ENCODE measurements at regions not wholly inside any gene's neighbourhood (a gene's known extent, or its start where the extent isn't known, plus 50 kb on each side); places are given as distances from the start of the nearest gene placed in this dataset.
"Not testable (repeated sequence)": the region's sequence is repeated elsewhere in the genome, so short reads cannot be mapped to it uniquely, and the experiment has no call there.

- Mint-ChIP-seq H3K9me3 (ENCODE audit: unreplicated experiment) (no peaks in the 10 kb centered on the region), H3K36me3 (ENCODE audit: insufficient read depth, unreplicated experiment) (no peaks in the 10 kb centered on the region), H3K4me3 (ENCODE audit: unreplicated experiment) (no peak overlapping the region), H3K27me3 (ENCODE audit: insufficient read depth, unreplicated experiment) (peaks cover 77% of the 10 kb centered on the region), H3K4me1 (ENCODE audit: insufficient read depth, unreplicated experiment) (no peaks in the 10 kb centered on the region), H3K27ac (ENCODE audit: low read depth, unreplicated experiment) (no peak overlapping the region)
- ChIA-PET CTCF (no interaction called here), POLR2A (no interaction called here)
- TF ChIP-seq, protein P1, sequence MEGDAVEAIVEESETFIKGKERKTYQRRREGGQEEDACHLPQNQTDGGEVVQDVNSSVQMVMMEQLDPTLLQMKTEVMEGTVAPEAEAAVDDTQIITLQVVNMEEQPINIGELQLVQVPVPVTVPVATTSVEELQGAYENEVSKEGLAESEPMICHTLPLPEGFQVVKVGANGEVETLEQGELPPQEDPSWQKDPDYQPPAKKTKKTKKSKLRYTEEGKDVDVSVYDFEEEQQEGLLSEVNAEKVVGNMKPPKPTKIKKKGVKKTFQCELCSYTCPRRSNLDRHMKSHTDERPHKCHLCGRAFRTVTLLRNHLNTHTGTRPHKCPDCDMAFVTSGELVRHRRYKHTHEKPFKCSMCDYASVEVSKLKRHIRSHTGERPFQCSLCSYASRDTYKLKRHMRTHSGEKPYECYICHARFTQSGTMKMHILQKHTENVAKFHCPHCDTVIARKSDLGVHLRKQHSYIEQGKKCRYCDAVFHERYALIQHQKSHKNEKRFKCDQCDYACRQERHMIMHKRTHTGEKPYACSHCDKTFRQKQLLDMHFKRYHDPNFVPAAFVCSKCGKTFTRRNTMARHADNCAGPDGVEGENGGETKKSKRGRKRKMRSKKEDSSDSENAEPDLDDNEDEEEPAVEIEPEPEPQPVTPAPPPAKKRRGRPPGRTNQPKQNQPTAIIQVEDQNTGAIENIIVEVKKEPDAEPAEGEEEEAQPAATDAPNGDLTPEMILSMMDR (IDR thresholded peaks at IDR 0.05; ENCODE audit: unreplicated experiment), result no peak
- no TSS peak for BruUV-seq (replicated peaks)
- DNase-seq (ENCODE audit: unreplicated experiment), result no peak
- intact Hi-C loops (cut with micrococcal nuclease), result no loop called here
These were observed 371.2 kb downstream of the RRAGC start for GRCh38 chr1:38488162-38488898.

GRCh38 chr1:38487396-38487795, 372.2 kb downstream of the RRAGC start:
- BruUV-seq (replicated peaks), result no TSS peak
- ChIA-PET POLR2A (no interaction called here), CTCF (no interaction called here)
- Mint-ChIP-seq H3K4me3 (ENCODE audit: unreplicated experiment) (no peak overlapping the region), H3K27me3 (ENCODE audit: insufficient read depth, unreplicated experiment) (peaks cover 76% of the 10 kb centered on the region), H3K9me3 (ENCODE audit: unreplicated experiment) (no peaks in the 10 kb centered on the region), H3K4me1 (ENCODE audit: insufficient read depth, unreplicated experiment) (no peaks in the 10 kb centered on the region), H3K27ac (ENCODE audit: low read depth, unreplicated experiment) (no peak overlapping the region), H3K36me3 (ENCODE audit: insufficient read depth, unreplicated experiment) (no peaks in the 10 kb centered on the region)
- intact Hi-C loops (cut with micrococcal nuclease), result no loop called here
- no peak for DNase-seq (ENCODE audit: unreplicated experiment)
- TF ChIP-seq, protein P1 (IDR thresholded peaks at IDR 0.05; ENCODE audit: unreplicated experiment), result no peak

GRCh38 chr1:38486085-38486484, 373.5 kb downstream of the RRAGC start:
- no peak for DNase-seq (ENCODE audit: unreplicated experiment)
- TF ChIP-seq, protein P1 (IDR thresholded peaks at IDR 0.05; ENCODE audit: unreplicated experiment), result no peak
- POLR2A ChIA-PET, result no interaction called here
- CTCF ChIA-PET, result no interaction called here
- Mint-ChIP-seq H3K4me3 (ENCODE audit: unreplicated experiment) (no peak overlapping the region), H3K36me3 (ENCODE audit: insufficient read depth, unreplicated experiment) (no peaks in the 10 kb centered on the region), H3K27ac (ENCODE audit: low read depth, unreplicated experiment) (no peak overlapping the region), H3K9me3 (ENCODE audit: unreplicated experiment) (no peaks in the 10 kb centered on the region), H3K4me1 (ENCODE audit: insufficient read depth, unreplicated experiment) (no peaks in the 10 kb centered on the region), H3K27me3 (ENCODE audit: insufficient read depth, unreplicated experiment) (peaks cover 63% of the 10 kb centered on the region)
- no TSS peak for BruUV-seq (replicated peaks)
- intact Hi-C loops (cut with micrococcal nuclease), result no loop called here

- ChIA-PET POLR2A (no interaction called here), CTCF (interaction anchor here (0.6 to 1.5 kb wide), 3 partner anchors 80 to 880 kb away, joined by 3 read pairs; no protein-coding TSS in a partner anchor)
- no peak overlapping the region for H3K4me3 Mint-ChIP-seq (ENCODE audit: unreplicated experiment)
These were observed 377.4 kb downstream of the RRAGC start for GRCh38 chr1:38481871-38482826.

DNA sequence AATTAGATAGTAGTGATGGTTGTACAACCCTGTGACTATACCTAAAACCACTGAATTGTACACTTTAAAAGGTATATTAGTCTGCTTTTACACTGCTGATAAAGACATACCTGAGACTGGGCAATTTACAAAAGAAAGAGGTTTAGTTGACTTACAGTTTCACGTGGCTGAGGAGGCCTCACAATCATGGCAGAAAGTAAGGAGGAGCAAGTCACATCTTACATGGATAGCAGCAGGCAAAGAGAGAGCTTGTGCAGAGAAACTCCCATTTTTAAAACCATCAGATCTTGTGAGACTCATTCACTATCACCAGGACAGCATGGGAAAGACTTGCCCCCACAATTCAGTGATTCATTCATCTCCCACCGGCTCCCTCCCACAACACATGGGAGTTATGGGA, 379.9 kb downstream of the RRAGC start:
- intact Hi-C loops (cut with micrococcal nuclease); H3K4me1 Mint-ChIP-seq (ENCODE audit: insufficient read depth, unreplicated experiment); H3K4me3 Mint-ChIP-seq (ENCODE audit: unreplicated experiment); BruUV-seq (replicated peaks); H3K27ac Mint-ChIP-seq (ENCODE audit: low read depth, unreplicated experiment); H3K36me3 Mint-ChIP-seq (ENCODE audit: insufficient read depth, unreplicated experiment); CTCF ChIA-PET; POLR2A ChIA-PET; DNase-seq (ENCODE audit: unreplicated experiment); H3K9me3 Mint-ChIP-seq (ENCODE audit: unreplicated experiment): not testable (repeated sequence)
- H3K27me3 Mint-ChIP-seq (ENCODE audit: insufficient read depth, unreplicated experiment), result peaks cover 59% of the 10 kb centered on the region

More at GRCh38 chr1:38481871-38482826, 377.4 kb downstream of the RRAGC start:
- no peaks in the 10 kb centered on the region for H3K36me3 Mint-ChIP-seq (ENCODE audit: insufficient read depth, unreplicated experiment)
- H3K27me3 Mint-ChIP-seq (ENCODE audit: insufficient read depth, unreplicated experiment), result peaks cover 64% of the 10 kb centered on the region
- BruUV-seq (replicated peaks), result no TSS peak
- H3K9me3 Mint-ChIP-seq (ENCODE audit: unreplicated experiment), result no peaks in the 10 kb centered on the region
- H3K4me1 Mint-ChIP-seq (ENCODE audit: insufficient read depth, unreplicated experiment), result no peaks in the 10 kb centered on the region
- intact Hi-C loops (cut with micrococcal nuclease), result no loop called here
- DNase-seq (ENCODE audit: unreplicated experiment), result no peak
- TF ChIP-seq, protein P1 (IDR thresholded peaks at IDR 0.05; ENCODE audit: unreplicated experiment), result no peak
- H3K27ac Mint-ChIP-seq (ENCODE audit: low read depth, unreplicated experiment), result no peak overlapping the region
